Heart left ventricle (tissue), 16 donors: ENCODE measurements at regions not wholly inside any gene's neighbourhood (a gene's known extent, or its start where the extent isn't known, plus 50 kb on each side); places are given as distances from the start of the nearest gene placed in this dataset.

Experiments
- ATAC-seq, 4 donors: fragments of 200-7000 bp; cut with Tn5 transposase; one replicate each; pipeline ENCODE4 v1.9.1; 2020 to 2022; ENCODE audit warnings: moderate library complexity in 4 of 4, mild to moderate bottlenecking in 3 of 4, moderate number of reproducible peaks in 1 of 4
- DNase-seq, 5 donors: peaks; one replicate each; pipeline ENCODE4 v3.0.0-alpha.2; 2020
- H3K27ac ChIP-seq, 12 donors: fragments of 200-600 bp; sonication (generic) in 4 of 12; one replicate each; pipeline versions ENCODE4 v1.5.0 to v1.8.0; 2016 to 2022; ENCODE audit warnings: mild to moderate bottlenecking in 2 of 12
- H3K27me3 ChIP-seq, 9 donors: fragments of 200-600 bp; sonication (generic) in 2 of 9; one replicate each; pipeline versions ENCODE4 v1.5.1 to v1.8.0; 2016 to 2022; ENCODE audit warnings: mild to moderate bottlenecking in 3 of 9
- H3K36me3 ChIP-seq, 9 donors: fragments of 200-600 bp; sonication (generic) in 2 of 9; one replicate each; pipeline versions ENCODE4 v1.5.0 to v1.8.0; 2018 to 2022; ENCODE audit warnings: mild to moderate bottlenecking in 2 of 9
- H3K4me1 ChIP-seq, 12 donors: fragments of 200-600 bp; sonication (generic) in 4 of 12; one replicate each; pipeline versions ENCODE4 v1.5.0 to v1.8.0; 2016 to 2022; ENCODE audit warnings: mild to moderate bottlenecking in 3 of 12
- H3K4me3 ChIP-seq, 12 donors: fragments of 200-600 bp; sonication (generic) in 4 of 12; one replicate each; pipeline versions ENCODE4 v1.5.0 to v1.8.0; 2017 to 2022; ENCODE audit warnings: mild to moderate bottlenecking in 9 of 12, moderate library complexity in 4 of 12
- H3K9me3 ChIP-seq, 12 donors: fragments of 200-600 bp; sonication (generic) in 4 of 12; one replicate each; pipeline versions ENCODE4 v1.5.0 to v1.8.0; 2016 to 2022; ENCODE audit warnings: mild to moderate bottlenecking in 1 of 12
- CTCF ChIP-seq, 12 donors: fragments of 200-600 bp; sonication (generic) in 4 of 12; IDR thresholded peaks; one replicate each; pipeline versions ENCODE4 v1.5.0 to v1.8.0; 2018 to 2022; ENCODE audit warnings: antibody characterized with exemption in 12 of 12, mild to moderate bottlenecking in 5 of 12
- POLR2A ChIP-seq, 2 donors: fragments of 450-650 bp; IDR thresholded peaks; one replicate each; pipeline ENCODE4 v1.6.1; 2017; ENCODE audit warnings: antibody characterized with exemption in 2 of 2, mild to moderate bottlenecking in 2 of 2, moderate library complexity in 2 of 2
- WGBS, 4 donors: extraction: QIAGEN DNeasy Blood & Tissue Kit in 2 of 4; methylation state at CpG; one replicate each; pipeline versions ENCODE4 v1.1.5 to v1.1.7; 2013 to 2018; 5-methylcytosine and 5-hydroxymethylcytosine counted together
- intact Hi-C, 10 donors: fragments of 100-400 bp; cut with DNase I; formaldehyde crosslinking; loops; one replicate each; pipeline versions ENCODE4 v1.11.1 to v1.14.2; 2022
- donor health status: ischemic (EF 13 %, LVEDD 7.1; RV severe dilation, severe dysfunction).
- donor health status: healthy with polysubstance abuse.
- donor health status: DM: no; HTN: yes; CAD: no.
- donor health status: DM: no; HTN: no; CAD: no.
- donor health status: ischemic (EF 25% LVEDD 6.9; RV normal size, moderate dysfunction).
- donor health status: ischemic (EF 25% LVEDD 5.7; RV mildly dilated, moderate dysfunction).
- donor health status: healthy.
- donor health status: DM: yes; HTN: yes; CAD: no.
- donor health status: ischemic (EF 35%, LVEDD 5.7; RV mildly dilated, moderate dysfunction).
- donor health status: nonischemic (EF 11% LVEDD 7.7; RV severe dilation, severe dysfunction).
- donor health status: DM: yes; HTN: yes; CAD: no.
- donor health status: PGD.
- donor health status: ischemic (EF 29% LVEDD 5.4; RV normal size, mild dysfunction).
- donor health status: nonischemic (EF 23%, LVEDD 6.1; RV moderate dilation, normal function).

DNA sequence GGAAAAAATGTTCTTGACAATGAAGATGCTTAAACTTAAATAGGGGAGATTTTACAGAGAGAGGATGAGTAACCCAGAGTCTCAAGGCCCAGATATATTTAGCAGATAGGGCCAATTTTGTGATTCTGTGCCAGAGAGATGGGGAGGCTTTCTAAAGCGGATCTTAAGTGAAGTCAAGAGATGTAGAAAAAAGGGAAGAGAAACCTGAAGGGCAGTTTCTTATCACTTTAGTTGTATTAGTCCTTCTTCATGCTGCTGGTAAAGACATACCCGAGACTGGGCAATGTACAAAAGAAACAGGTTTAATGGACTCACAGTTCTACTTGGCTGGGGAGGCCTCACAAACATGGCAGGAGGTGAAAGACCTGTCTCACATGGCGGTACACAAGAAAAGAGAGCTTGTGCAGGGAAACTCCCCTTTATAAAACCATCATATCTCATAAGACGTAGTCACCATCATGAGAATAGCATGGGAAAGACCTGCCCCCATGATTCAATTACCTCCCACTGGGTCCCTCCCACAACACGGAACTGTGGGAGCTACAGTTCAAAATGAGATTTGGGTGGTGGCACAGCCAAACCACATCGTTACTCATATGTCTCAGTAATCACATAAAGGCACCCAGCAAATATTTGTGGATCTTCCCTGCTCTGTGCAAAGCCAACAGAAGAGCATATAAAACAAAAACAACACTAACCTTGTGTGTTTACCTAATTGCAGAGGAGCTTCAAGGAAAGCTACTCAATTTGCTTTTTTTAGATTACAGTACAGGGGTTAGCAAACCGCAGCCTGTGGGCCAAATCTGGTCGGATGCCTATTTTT, 102.6 kb upstream of the MYCBP2 start:
- ATAC-seq (no peak), DNase-seq (no peak)
- Histone ChIP-seq H3K27me3 (no peaks in the 10 kb centered on the region), H3K9me3 (no peaks in the 10 kb centered on the region), H3K4me3 (no peak overlapping the region), H3K27ac (no peak overlapping the region), H3K36me3 (no peaks in the 10 kb centered on the region), H3K4me1 (no peaks in the 10 kb centered on the region)
- TF ChIP-seq POLR2A (IDR thresholded peaks at IDR 0.05) (no peak), CTCF (IDR thresholded peaks at IDR 0.05) (no peak)
- WGBS, 4 donors, result 82 to 88% (median 86%) methylated on average over 8 of the region's 8 CpGs
- intact Hi-C loops, result no loop called here

- H3K36me3 ChIP-seq, result no peaks in the 10 kb centered on the region
- H3K4me1 ChIP-seq, result no peaks in the 10 kb centered on the region
- H3K27ac ChIP-seq, result no peak overlapping the region
- no peak for ATAC-seq
- WGBS, 4 donors, result 63 to 85% (median 72%) methylated on average over 5 of the region's 5 CpGs
- H3K27me3 ChIP-seq, result no peaks in the 10 kb centered on the region
- TF ChIP-seq CTCF (IDR thresholded peaks at IDR 0.05), result no peak
- TF ChIP-seq POLR2A (IDR thresholded peaks at IDR 0.05), result no peak
- H3K9me3 ChIP-seq, result no peaks in the 10 kb centered on the region
- intact Hi-C loops, result no loop called here
- no peak for DNase-seq
- H3K4me3 ChIP-seq, result no peak overlapping the region
Measured at GRCh38 chr13:77425705-77426104, 98.8 kb upstream of the MYCBP2 start.

DNA sequence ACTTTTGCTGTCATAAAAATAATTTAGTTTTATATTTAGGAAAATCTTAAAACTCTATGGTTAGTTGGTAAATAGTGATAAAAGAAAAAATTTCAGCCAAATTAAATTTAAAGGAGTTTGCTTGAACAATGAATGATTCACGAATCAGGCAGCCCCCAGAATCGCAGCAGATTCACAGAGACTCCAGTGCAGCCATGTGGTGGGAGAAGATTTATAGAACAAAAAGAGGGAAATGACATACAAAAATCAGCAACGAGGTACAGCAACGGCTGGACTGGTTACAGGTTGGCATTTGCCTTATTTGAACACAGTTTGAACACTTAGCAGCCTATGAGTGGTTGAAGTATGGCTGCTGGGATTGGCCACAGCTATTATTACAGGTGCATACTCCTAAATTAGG, 96.4 kb upstream of the MYCBP2 start:
- H3K4me3 ChIP-seq, result no peak overlapping the region
- no peaks in the 10 kb centered on the region for H3K4me1 ChIP-seq
- TF ChIP-seq CTCF (IDR thresholded peaks at IDR 0.05), result no peak
- no peak for TF ChIP-seq POLR2A (IDR thresholded peaks at IDR 0.05)
- H3K27ac ChIP-seq, result no peak overlapping the region
- intact Hi-C loops, result no loop called here
- DNase-seq (no peak), ATAC-seq (no peak)
- no peaks in the 10 kb centered on the region for H3K9me3 ChIP-seq
- no peaks in the 10 kb centered on the region for H3K27me3 ChIP-seq
- WGBS, 4 donors, result 65 to 73% (median 72%) methylated on average over 4 of the region's 4 CpGs
- no peaks in the 10 kb centered on the region for H3K36me3 ChIP-seq

- H3K36me3 ChIP-seq, result no peaks in the 10 kb centered on the region
- intact Hi-C loops, result no loop called here
- H3K4me3 ChIP-seq, result no peak overlapping the region
- no peaks in the 10 kb centered on the region for H3K27me3 ChIP-seq
- no peak for ATAC-seq
- H3K27ac ChIP-seq, result no peak overlapping the region
- WGBS, 4 donors, result 90 to 96% (median 93%) methylated on average over 2 of the region's 2 CpGs
- no peaks in the 10 kb centered on the region for H3K4me1 ChIP-seq
- no peak for DNase-seq
- TF ChIP-seq CTCF (IDR thresholded peaks at IDR 0.05) (no peak), POLR2A (IDR thresholded peaks at IDR 0.05) (no peak)
- H3K9me3 ChIP-seq, result no peaks in the 10 kb centered on the region
Measured at GRCh38 chr13:77422724-77423123, 95.8 kb upstream of the MYCBP2 start.
